HEK293 (cell line): ENCODE measurements at regions not wholly inside any gene's neighbourhood (a gene's known extent, or its start where the extent isn't known, plus 50 kb on each side); places are given as distances from the start of the nearest gene placed in this dataset.

Experiments used
- CTCF ChIA-PET: fragments of 350-600 bp; formaldehyde crosslinking; extraction: SDS; loops from one replicate; lab custom pipeline; 2021; ENCODE audit warnings: antibody characterized with exemption; lab: Yijun Ruan, JAX
- POLR2A ChIA-PET: fragments of 300-600 bp; formaldehyde crosslinking; extraction: SDS; loops from one replicate; lab custom pipeline; 2020; ENCODE audit warnings: antibody characterized with exemption, inconsistent platforms; lab: Yijun Ruan, JAX
- H3K27ac ChIP-seq: fragments of 200-500 bp; sonication (Bioruptor generic); 2 replicates; pipeline ENCODE4 v1.5.1; 2014; ENCODE audit warnings: low read depth, low read length, control low read depth, inconsistent platforms; ENCODE audit errors: extremely low read depth
- H3K36me3 ChIP-seq, 2 experiments: fragments of 200-500 bp in 1 of 2; sonication (Bioruptor generic) in 1 of 2; 1 replicate in 1 of 2; 2 replicates in 1 of 2; pipeline ENCODE4 v1.5.1; 2014 to 2017; ENCODE audit warnings: inconsistent platforms in 2 of 2, low read length in 2 of 2; ENCODE audit not compliant: control insufficient read depth in 2 of 2, insufficient read depth in 1 of 2
- H3K4me1 ChIP-seq: fragments of 200-500 bp; sonication (Bioruptor generic); 2 replicates; pipeline ENCODE4 v1.5.1; 2014; ENCODE audit warnings: mild to moderate bottlenecking, low read length, inconsistent platforms; ENCODE audit not compliant: control insufficient read depth, insufficient read depth
- H3K4me3 ChIP-seq: 2 replicates; pipeline ENCODE4 v1.5.1; 2011; ENCODE audit warnings: low read depth, mild to moderate bottlenecking, control low read depth, low read length, moderate library complexity
- H3K9me3 ChIP-seq: fragments of 200-500 bp; sonication (Bioruptor generic); 2 replicates; pipeline ENCODE4 v1.5.1; 2014; ENCODE audit warnings: low read depth, low read length, inconsistent platforms; ENCODE audit not compliant: control insufficient read depth, insufficient read depth
- EGR2 ChIP-seq: fragments of 450-650 bp; formaldehyde crosslinking; IDR thresholded peaks from 2 replicates; pipeline ENCODE4 v1.5.1; 2016; ENCODE audit warnings: low read depth, missing biosample characterization, missing genetic modification characterization
- KLF8 ChIP-seq: fragments of 450-650 bp; formaldehyde crosslinking; IDR thresholded peaks from 2 replicates; pipeline ENCODE4 v1.5.1; 2016; ENCODE audit warnings: missing biosample characterization, missing genetic modification characterization
- MEIS1 ChIP-seq: sonication (generic); formaldehyde crosslinking; IDR thresholded peaks from 2 replicates; pipeline ENCODE4 v1.8.1; 2022; ENCODE audit warnings: missing genetic modification reagents, mild to moderate bottlenecking, borderline replicate concordance
- PRDM1 ChIP-seq: fragments of 450-650 bp; formaldehyde crosslinking; IDR thresholded peaks from 2 replicates; pipeline ENCODE4; 2016; ENCODE audit warnings: missing biosample characterization, missing genetic modification characterization
- SP7 ChIP-seq: fragments of 450-650 bp; formaldehyde crosslinking; IDR thresholded peaks from 2 replicates; pipeline ENCODE4 v1.5.1; 2016; ENCODE audit warnings: missing biosample characterization, missing genetic modification characterization
- TCF7L2 ChIP-seq: IDR thresholded peaks from 2 replicates; pipeline ENCODE4 v1.6.1; 2011; ENCODE audit warnings: low read depth, mild to moderate bottlenecking, inconsistent platforms, low read length, moderate library complexity, borderline replicate concordance
- ZFP37 ChIP-seq: fragments of 450-650 bp; formaldehyde crosslinking; IDR thresholded peaks from 2 replicates; pipeline ENCODE4 v1.5.1; 2016; ENCODE audit warnings: missing biosample characterization, missing genetic modification characterization
- ZNF175 ChIP-seq: fragments of 450-650 bp; formaldehyde crosslinking; IDR thresholded peaks from 2 replicates; pipeline ENCODE4 v1.5.1; 2016; ENCODE audit warnings: missing biosample characterization, missing genetic modification characterization
- ZNF211 ChIP-seq: fragments of 450-650 bp; formaldehyde crosslinking; IDR thresholded peaks from 2 replicates; pipeline ENCODE4 v1.5.1; 2016; ENCODE audit warnings: low read depth, missing biosample characterization, missing genetic modification characterization
- ZNF239 ChIP-seq: fragments of 450-650 bp; formaldehyde crosslinking; IDR thresholded peaks from 2 replicates; pipeline ENCODE4 v1.5.1; 2016; ENCODE audit warnings: missing biosample characterization, missing genetic modification characterization
- ZNF292 ChIP-seq: fragments of 450-650 bp; formaldehyde crosslinking; IDR thresholded peaks from 2 replicates; pipeline ENCODE4 v1.5.1; 2016; ENCODE audit warnings: low read depth, missing biosample characterization, missing genetic modification characterization, borderline replicate concordance
- ZNF302 ChIP-seq: fragments of 450-650 bp; formaldehyde crosslinking; IDR thresholded peaks from 2 replicates; pipeline ENCODE4 v1.5.1; 2016; ENCODE audit warnings: missing biosample characterization, missing genetic modification characterization, low read depth
- ZNF433 ChIP-seq: fragments of 450-650 bp; formaldehyde crosslinking; IDR thresholded peaks from 2 replicates; pipeline ENCODE4 v1.5.1; 2016; ENCODE audit warnings: missing biosample characterization, missing genetic modification characterization, low read depth
- ZNF544 ChIP-seq: fragments of 450-650 bp; formaldehyde crosslinking; IDR thresholded peaks from 2 replicates; pipeline ENCODE4 v1.5.0; 2017; ENCODE audit warnings: missing biosample characterization, missing genetic modification characterization
- ZNF555 ChIP-seq: fragments of 450-650 bp; formaldehyde crosslinking; conservative IDR thresholded peaks from 2 replicates; pipeline ENCODE4 v1.5.1; 2017; ENCODE audit warnings: missing biosample characterization, mild to moderate bottlenecking, missing genetic modification characterization, inconsistent platforms
- ZNF624 ChIP-seq: fragments of 450-650 bp; formaldehyde crosslinking; IDR thresholded peaks from 2 replicates; pipeline ENCODE4 v1.5.1; 2017; ENCODE audit warnings: missing biosample characterization, missing genetic modification characterization
- ZNF830 ChIP-seq: fragments of 450-650 bp; IDR thresholded peaks from 2 replicates; pipeline ENCODE4 v1.5.0; 2018; ENCODE audit warnings: missing biosample characterization, missing genetic modification characterization, low read depth, mild to moderate bottlenecking, moderate library complexity
- ZSCAN16 ChIP-seq: fragments of 450-650 bp; formaldehyde crosslinking; IDR thresholded peaks from 2 replicates; pipeline ENCODE4 v1.5.1; 2016; ENCODE audit warnings: missing biosample characterization, missing genetic modification characterization
- ZSCAN4 ChIP-seq: fragments of 450-650 bp; formaldehyde crosslinking; IDR thresholded peaks from 2 replicates; pipeline ENCODE4 v1.5.1; 2017; ENCODE audit warnings: missing biosample characterization, missing genetic modification characterization
- TF ChIP-seq, protein P1 (sequence below): fragments of 450-650 bp; formaldehyde crosslinking; IDR thresholded peaks from 2 replicates; pipeline ENCODE4 v1.5.1; 2016; ENCODE audit warnings: missing biosample characterization, missing genetic modification characterization
- TF ChIP-seq, protein P2 (sequence below): fragments of 450-650 bp; formaldehyde crosslinking; IDR thresholded peaks from 2 replicates; pipeline ENCODE4 v1.5.1; 2017; ENCODE audit warnings: missing biosample characterization, missing genetic modification characterization

DNA sequence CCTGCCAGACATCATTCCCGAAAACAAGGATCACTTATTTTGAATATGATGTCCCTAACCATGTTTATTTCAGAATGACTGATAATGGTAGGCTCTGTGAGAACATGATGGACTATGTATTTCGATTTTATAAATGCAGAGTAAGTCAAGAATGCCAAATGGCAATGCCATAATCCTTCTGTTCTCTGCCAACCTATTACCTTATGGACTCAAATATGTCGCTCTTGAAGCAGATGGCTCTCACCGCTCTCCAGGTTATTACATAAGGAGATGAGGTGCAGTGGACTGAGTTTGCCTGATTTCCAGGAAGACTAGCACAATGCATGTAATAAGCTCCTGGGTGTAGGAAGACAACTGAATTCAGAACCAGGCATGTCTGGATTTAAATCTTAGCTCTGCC lies 227.2 kb downstream of the BTG1 start:
- no peaks in the 10 kb centered on the region for H3K4me1 ChIP-seq
- H3K27ac ChIP-seq, result no peak overlapping the region
- ChIA-PET CTCF (interaction anchor here (0.7 to 1.1 kb wide), 2 partner anchors 292 to 536 kb away, joined by 3 to 4 read pairs; no protein-coding TSS in a partner anchor), POLR2A (no interaction called here)
- H3K4me3 ChIP-seq, result no peak overlapping the region
- no peak for TF ChIP-seq SP7 (tag by site-specific recombination)
- TF ChIP-seq ZNF433 (tag by site-specific recombination), result no peak
- TF ChIP-seq, protein P1, sequence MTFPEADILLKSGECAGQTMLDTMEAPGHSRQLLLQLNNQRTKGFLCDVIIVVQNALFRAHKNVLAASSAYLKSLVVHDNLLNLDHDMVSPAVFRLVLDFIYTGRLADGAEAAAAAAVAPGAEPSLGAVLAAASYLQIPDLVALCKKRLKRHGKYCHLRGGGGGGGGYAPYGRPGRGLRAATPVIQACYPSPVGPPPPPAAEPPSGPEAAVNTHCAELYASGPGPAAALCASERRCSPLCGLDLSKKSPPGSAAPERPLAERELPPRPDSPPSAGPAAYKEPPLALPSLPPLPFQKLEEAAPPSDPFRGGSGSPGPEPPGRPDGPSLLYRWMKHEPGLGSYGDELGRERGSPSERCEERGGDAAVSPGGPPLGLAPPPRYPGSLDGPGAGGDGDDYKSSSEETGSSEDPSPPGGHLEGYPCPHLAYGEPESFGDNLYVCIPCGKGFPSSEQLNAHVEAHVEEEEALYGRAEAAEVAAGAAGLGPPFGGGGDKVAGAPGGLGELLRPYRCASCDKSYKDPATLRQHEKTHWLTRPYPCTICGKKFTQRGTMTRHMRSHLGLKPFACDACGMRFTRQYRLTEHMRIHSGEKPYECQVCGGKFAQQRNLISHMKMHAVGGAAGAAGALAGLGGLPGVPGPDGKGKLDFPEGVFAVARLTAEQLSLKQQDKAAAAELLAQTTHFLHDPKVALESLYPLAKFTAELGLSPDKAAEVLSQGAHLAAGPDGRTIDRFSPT (tag by site-specific recombination), result no peak
- TF ChIP-seq ZNF555 (tag by site-specific recombination), result no peak
- TF ChIP-seq PRDM1 (tag by site-specific recombination), result no peak
- TF ChIP-seq ZNF211 (tag by site-specific recombination), result no peak
- TF ChIP-seq TCF7L2, result no peak
- TF ChIP-seq ZNF175 (tag by site-specific recombination), result no peak
- no peak for TF ChIP-seq ZSCAN4 (tag by site-specific recombination)
- TF ChIP-seq ZFP37 (tag by site-specific recombination), result no peak
- no peak for TF ChIP-seq KLF8 (tag by site-specific recombination)
- TF ChIP-seq EGR2 (tag by site-specific recombination), result no peak
- no peak for TF ChIP-seq MEIS1 (CRISPR knock-in tag)
- TF ChIP-seq ZNF239, result no peak
- no peak for TF ChIP-seq ZNF544
- no peak for TF ChIP-seq ZNF302
- no peak for TF ChIP-seq ZSCAN16
- TF ChIP-seq, protein P2, sequence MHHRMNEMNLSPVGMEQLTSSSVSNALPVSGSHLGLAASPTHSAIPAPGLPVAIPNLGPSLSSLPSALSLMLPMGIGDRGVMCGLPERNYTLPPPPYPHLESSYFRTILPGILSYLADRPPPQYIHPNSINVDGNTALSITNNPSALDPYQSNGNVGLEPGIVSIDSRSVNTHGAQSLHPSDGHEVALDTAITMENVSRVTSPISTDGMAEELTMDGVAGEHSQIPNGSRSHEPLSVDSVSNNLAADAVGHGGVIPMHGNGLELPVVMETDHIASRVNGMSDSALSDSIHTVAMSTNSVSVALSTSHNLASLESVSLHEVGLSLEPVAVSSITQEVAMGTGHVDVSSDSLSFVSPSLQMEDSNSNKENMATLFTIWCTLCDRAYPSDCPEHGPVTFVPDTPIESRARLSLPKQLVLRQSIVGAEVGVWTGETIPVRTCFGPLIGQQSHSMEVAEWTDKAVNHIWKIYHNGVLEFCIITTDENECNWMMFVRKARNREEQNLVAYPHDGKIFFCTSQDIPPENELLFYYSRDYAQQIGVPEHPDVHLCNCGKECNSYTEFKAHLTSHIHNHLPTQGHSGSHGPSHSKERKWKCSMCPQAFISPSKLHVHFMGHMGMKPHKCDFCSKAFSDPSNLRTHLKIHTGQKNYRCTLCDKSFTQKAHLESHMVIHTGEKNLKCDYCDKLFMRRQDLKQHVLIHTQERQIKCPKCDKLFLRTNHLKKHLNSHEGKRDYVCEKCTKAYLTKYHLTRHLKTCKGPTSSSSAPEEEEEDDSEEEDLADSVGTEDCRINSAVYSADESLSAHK (tag by site-specific recombination), result no peak
- TF ChIP-seq ZNF624 (tag by site-specific recombination), result no peak
- no peak for TF ChIP-seq ZNF292 (tag by site-specific recombination)
- H3K36me3 ChIP-seq, result no peaks in the 10 kb centered on the region
- H3K9me3 ChIP-seq, result no peaks in the 10 kb centered on the region

GRCh38 chr12:91914701-91915100 lies 230.9 kb downstream of the BTG1 start:
- no peak overlapping the region for H3K27ac ChIP-seq
- H3K36me3 ChIP-seq, result no peaks in the 10 kb centered on the region
- no peak overlapping the region for H3K4me3 ChIP-seq
- TF ChIP-seq EGR2 (tag by site-specific recombination) (no peak), ZNF830 (tag by site-specific recombination) (no peak)
- TF ChIP-seq, protein P2 (tag by site-specific recombination), result no peak
- no peaks in the 10 kb centered on the region for H3K9me3 ChIP-seq
- ChIA-PET CTCF (no interaction called here), POLR2A (interaction anchor here (0.6 to 1.6 kb wide), 2 partner anchors 51 to 231 kb away, joined by 3 read pairs; partner anchors contain the start of gene BTG1)
- no peaks in the 10 kb centered on the region for H3K4me1 ChIP-seq
